Gastrocnemius medialis (tissue), 4 donors: ENCODE measurements at regions not wholly inside any gene's neighbourhood (a gene's known extent, or its start where the extent isn't known, plus 50 kb on each side); places are given as distances from the start of the nearest gene placed in this dataset.

Experiments
- CTCF ChIP-seq, 5 experiments: fragments of 450-650 bp in 3 of 5; fragments of 200-600 bp in 2 of 5; sonication (generic) in 2 of 5; IDR thresholded peaks in 4 of 5; conservative IDR thresholded peaks in 1 of 5; 1 replicate in 4 of 5; 2 replicates in 1 of 5; pipeline ENCODE4 v1.5.1; 2016 to 2019; ENCODE audit warnings: antibody characterized with exemption in 5 of 5, mild to moderate bottlenecking in 3 of 5, moderate library complexity in 3 of 5
- POLR2A ChIP-seq, 2 donors: fragments of 450-650 bp; IDR thresholded peaks; one replicate each; pipeline ENCODE4 v1.6.1; 2017; ENCODE audit warnings: antibody characterized with exemption in 2 of 2, mild to moderate bottlenecking in 2 of 2, moderate library complexity in 2 of 2

DNA sequence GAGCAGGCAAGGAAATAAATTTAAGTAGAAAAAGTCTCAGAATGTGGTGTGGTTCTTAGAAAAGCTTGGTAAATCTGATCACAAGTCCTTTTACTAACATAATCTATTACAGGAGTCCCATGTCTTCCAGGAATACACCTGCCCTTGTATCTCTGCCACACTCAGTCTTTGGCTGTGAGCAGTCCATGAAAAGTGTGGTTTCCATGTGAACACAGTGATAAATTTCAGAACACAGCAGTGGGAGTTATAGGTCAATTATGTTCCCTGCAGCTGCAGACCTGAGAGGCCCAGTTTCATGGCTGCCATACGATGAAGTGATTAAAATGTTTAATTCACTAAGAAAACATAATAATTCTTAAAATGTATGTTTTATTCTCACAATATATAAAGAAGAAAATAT is 366.9 kb upstream of the STAC start:
- TF ChIP-seq CTCF (IDR thresholded peaks at IDR 0.05 in 4 of 5, conservative IDR thresholded peaks at IDR 0.05 in 1 of 5): no peak
- TF ChIP-seq POLR2A (IDR thresholded peaks at IDR 0.05): no peak
